ENCODE measurements at regions not wholly inside any gene's neighbourhood (a gene's known extent, or its start where the extent isn't known, plus 50 kb on each side); places are given as distances from the start of the nearest gene placed in this dataset.

GRCh38 chr9:119810645-119811429, 441.6 kb upstream of the BRINP1 start:
- no peaks in the 10 kb centered on the region for H3K27me3 Mint-ChIP-seq (ENCODE audit: low read depth)
- Histone ChIP-seq H3K23ac (ENCODE audit: insufficient read length, low read depth, low read length) (no peak overlapping the region), H4K20me1 (ENCODE audit: control insufficient read depth, insufficient read depth, insufficient read length) (no peaks in the 10 kb centered on the region), H3K9ac (ENCODE audit: extremely low read depth, insufficient read length, low read length) (no peak overlapping the region), H3K56ac (ENCODE audit: insufficient read length, low read depth, low read length) (no peak overlapping the region), H3K23me2 (ENCODE audit: insufficient read length, low read depth, low read length, poor library complexity, severe bottlenecking) (no peaks in the 10 kb centered on the region), H4K91ac (ENCODE audit: insufficient read length, low read depth, low read length) (no peak overlapping the region), H3K4me2 (ENCODE audit: insufficient read depth, insufficient read length, low read length) (no peak overlapping the region), H3K79me1 (ENCODE audit: insufficient read depth, low read depth, low read length, poor library complexity, severe bottlenecking) (no peaks in the 10 kb centered on the region), H2BK5ac (ENCODE audit: insufficient read length, low read length) (no peak overlapping the region), H2BK20ac (ENCODE audit: low read depth, low read length, poor library complexity, severe bottlenecking) (no peak overlapping the region), H2AFZ (ENCODE audit: low read length) (no peak overlapping the region), H2AK5ac (ENCODE audit: insufficient read length, low read length) (no peak overlapping the region), H3K18ac (ENCODE audit: insufficient read length, low read depth, low read length) (no peak overlapping the region), H3K79me2 (ENCODE audit: insufficient read depth, low read length) (no peaks in the 10 kb centered on the region), H3K14ac (ENCODE audit: insufficient read depth, low read length) (no peak overlapping the region), H2BK15ac (ENCODE audit: low read depth, low read length) (no peak overlapping the region), H3K27me3 (ENCODE audit: insufficient read depth, low read length) (no peaks in the 10 kb centered on the region), H4K5ac (ENCODE audit: insufficient read length, low read depth, low read length) (no peak overlapping the region), H3K9me3 (ENCODE audit: control insufficient read depth, low read depth, low read length) (no peaks in the 10 kb centered on the region), H2BK12ac (ENCODE audit: insufficient read length, low read depth, low read length) (no peak overlapping the region), H3T11ph (ENCODE audit: low read length) (no peak overlapping the region), H3K27ac (ENCODE audit: insufficient read length, low read depth, low read length) (no peak overlapping the region), H3K4ac (ENCODE audit: low read depth, low read length) (no peak overlapping the region), H2BK120ac (ENCODE audit: low read depth, low read length, poor library complexity, severe bottlenecking) (no peak overlapping the region), H4K8ac (replicated peaks; ENCODE audit: insufficient read length, low read depth, low read length) (no peak overlapping the region), H3K4me1 (ENCODE audit: insufficient read depth, low read length) (no peaks in the 10 kb centered on the region; the same call in 1 of the 2 replicates)
- peaks cover 0 to 11% (median 0%) of the 10 kb centered on the region in 3 experiments; a peak in 2 of 7 replicates for H3K36me3 Mint-ChIP-seq (ENCODE audit: insufficient read depth in 1 of 3, low read depth in 3 of 3)
- H3K4me1 Mint-ChIP-seq = peaks cover 32 to 33% of the 10 kb centered on the region in 2 experiments
- H3K9me3 Mint-ChIP-seq = peaks cover 0 to 3% of the 10 kb centered on the region in 2 experiments; a peak in 2 of 5 replicates
- TF ChIP-seq CTCF (conservative IDR thresholded peaks at IDR 0.05) = no peak
- WGBS (ENCODE audit: extremely low coverage, insufficient read length, low lambda C conversion rate) = no CpG with 5 or more reads among the region's 9 CpGs
- no peak overlapping the region for H3K4me3 Mint-ChIP-seq
- no peak overlapping the region for H3K27ac Mint-ChIP-seq
- DNase-seq = no peak

All from H9 (cell line).